Endodermal cell (in vitro differentiated cells): ENCODE measurements at regions not wholly inside any gene's neighbourhood (a gene's known extent, or its start where the extent isn't known, plus 50 kb on each side); places are given as distances from the start of the nearest gene placed in this dataset.

Experiments
- DNase-seq: peaks from one replicate; pipeline ENCODE4 v3.0.0-alpha.2; 2017
- H3K27ac ChIP-seq: 2 replicates; pipeline ENCODE4 v1.5.1; 2013; ENCODE audit warnings: mild to moderate bottlenecking, low read depth, low read length, moderate library complexity
- H3K27me3 ChIP-seq: 2 replicates; pipeline ENCODE4 v1.6.1; 2013; ENCODE audit warnings: mild to moderate bottlenecking, low read length, moderate library complexity; ENCODE audit not compliant: insufficient read depth, control insufficient read depth, poor library complexity, severe bottlenecking
- H3K36me3 ChIP-seq: 2 replicates; pipeline ENCODE4 v1.7.0; 2013; ENCODE audit warnings: mild to moderate bottlenecking, low read length, moderate library complexity; ENCODE audit not compliant: control insufficient read depth, insufficient read depth
- H3K4me1 ChIP-seq: one replicate; pipeline ENCODE4 v1.7.0; 2013; ENCODE audit warnings: low read length; ENCODE audit not compliant: control insufficient read depth, insufficient read depth
- H3K4me3 ChIP-seq: 2 replicates; pipeline ENCODE4 v1.5.1; 2013; ENCODE audit warnings: mild to moderate bottlenecking, low read length, moderate library complexity
- H3K9ac ChIP-seq: 2 replicates; pipeline ENCODE4 v1.6.1; 2013; ENCODE audit warnings: mild to moderate bottlenecking, low read length, moderate library complexity; ENCODE audit not compliant: poor library complexity, severe bottlenecking; ENCODE audit errors: extremely low read depth
- H3K9me3 ChIP-seq: 2 replicates; pipeline ENCODE4 v1.6.1; 2013; ENCODE audit warnings: mild to moderate bottlenecking, low read length, moderate library complexity; ENCODE audit not compliant: control insufficient read depth
- H3K27ac Mint-ChIP-seq: 2 replicates; pipeline ENCODE4 v1.8.0; 2020; ENCODE audit warnings: mixed read lengths
- H3K27me3 Mint-ChIP-seq: 2 replicates; pipeline ENCODE4 v1.8.0; 2021; ENCODE audit warnings: mild to moderate bottlenecking, mixed read lengths; ENCODE audit not compliant: insufficient read depth
- H3K36me3 Mint-ChIP-seq: 2 replicates; pipeline ENCODE4 v1.8.0; 2020; ENCODE audit warnings: low read depth, mixed read lengths
- H3K4me1 Mint-ChIP-seq: 2 replicates; pipeline ENCODE4 v1.8.0; 2020; ENCODE audit warnings: mixed read lengths
- H3K4me3 Mint-ChIP-seq: 2 replicates; pipeline ENCODE4 v1.8.0; 2020; ENCODE audit warnings: mild to moderate bottlenecking, moderate library complexity, mixed read lengths
- H3K9me3 Mint-ChIP-seq: 2 replicates; pipeline ENCODE4 v1.8.0; 2020; ENCODE audit warnings: mild to moderate bottlenecking, mixed read lengths
- WGBS, 2 experiments: methylation state at CpG; one replicate each; pipeline versions ENCODE4 v1.1.5 to v1.1.7; 2013; ENCODE audit warnings: missing lambda C conversion rate in 2 of 2, mixed read lengths in 1 of 2; ENCODE audit not compliant: insufficient coverage in 1 of 2, insufficient read length in 1 of 2; 5-methylcytosine and 5-hydroxymethylcytosine counted together
- TF ChIP-seq, protein P1 (sequence below): fragments of 200-600 bp; sonication (generic); conservative IDR thresholded peaks from 2 replicates; pipeline ENCODE4 v1.5.0; 2021; ENCODE audit warnings: antibody characterized with exemption, mild to moderate bottlenecking

GRCh38 chr5:74082512-74083055 lies 456.6 kb downstream of the ARHGEF28 start:
- Histone ChIP-seq H3K27me3 (no peaks in the 10 kb centered on the region), H3K27ac (no peak overlapping the region), H3K4me1 (peaks cover 19% of the 10 kb centered on the region), H3K4me3 (no peak overlapping the region), H3K36me3 (no peaks in the 10 kb centered on the region), H3K9me3 (no peaks in the 10 kb centered on the region), H3K9ac (no peak overlapping the region)
- Mint-ChIP-seq H3K36me3 (no peaks in the 10 kb centered on the region), H3K4me3 (no peak overlapping the region), H3K27me3 (no peaks in the 10 kb centered on the region), H3K27ac (no peak overlapping the region), H3K4me1 (peaks cover 57% of the 10 kb centered on the region), H3K9me3 (no peaks in the 10 kb centered on the region)
- 94% methylated on average over 2 to 4 of the region's 4 CpGs for WGBS, 2 experiments
- DNase-seq = no peak
- TF ChIP-seq, protein P1, sequence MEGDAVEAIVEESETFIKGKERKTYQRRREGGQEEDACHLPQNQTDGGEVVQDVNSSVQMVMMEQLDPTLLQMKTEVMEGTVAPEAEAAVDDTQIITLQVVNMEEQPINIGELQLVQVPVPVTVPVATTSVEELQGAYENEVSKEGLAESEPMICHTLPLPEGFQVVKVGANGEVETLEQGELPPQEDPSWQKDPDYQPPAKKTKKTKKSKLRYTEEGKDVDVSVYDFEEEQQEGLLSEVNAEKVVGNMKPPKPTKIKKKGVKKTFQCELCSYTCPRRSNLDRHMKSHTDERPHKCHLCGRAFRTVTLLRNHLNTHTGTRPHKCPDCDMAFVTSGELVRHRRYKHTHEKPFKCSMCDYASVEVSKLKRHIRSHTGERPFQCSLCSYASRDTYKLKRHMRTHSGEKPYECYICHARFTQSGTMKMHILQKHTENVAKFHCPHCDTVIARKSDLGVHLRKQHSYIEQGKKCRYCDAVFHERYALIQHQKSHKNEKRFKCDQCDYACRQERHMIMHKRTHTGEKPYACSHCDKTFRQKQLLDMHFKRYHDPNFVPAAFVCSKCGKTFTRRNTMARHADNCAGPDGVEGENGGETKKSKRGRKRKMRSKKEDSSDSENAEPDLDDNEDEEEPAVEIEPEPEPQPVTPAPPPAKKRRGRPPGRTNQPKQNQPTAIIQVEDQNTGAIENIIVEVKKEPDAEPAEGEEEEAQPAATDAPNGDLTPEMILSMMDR = no peak

DNA sequence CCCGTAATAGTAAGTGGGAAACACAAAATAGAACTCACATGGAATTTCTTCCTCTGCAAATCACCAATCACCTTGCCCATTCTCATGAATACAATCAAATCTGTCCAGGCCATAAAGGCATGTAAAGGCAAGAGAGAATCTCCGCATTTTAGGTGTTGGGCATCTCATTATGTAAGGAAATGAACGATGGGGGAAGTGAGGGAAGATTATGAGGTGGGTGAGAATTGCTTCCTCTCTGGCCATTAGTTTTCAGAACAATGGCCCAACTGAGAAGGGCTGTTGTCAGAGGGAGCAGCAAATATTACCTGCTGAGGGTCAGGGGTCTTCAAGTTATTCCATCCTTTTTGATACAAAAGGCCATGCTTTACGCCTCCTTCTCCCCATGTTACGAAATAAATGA lies 455.1 kb downstream of the ARHGEF28 start:
- TF ChIP-seq, protein P1 = no peak
- H3K36me3 Mint-ChIP-seq = no peaks in the 10 kb centered on the region
- H3K4me3 Mint-ChIP-seq = no peak overlapping the region
- no peak for DNase-seq
- Histone ChIP-seq H3K4me1 (peaks cover 23% of the 10 kb centered on the region), H3K9ac (no peak overlapping the region), H3K9me3 (no peaks in the 10 kb centered on the region), H3K27me3 (no peaks in the 10 kb centered on the region), H3K36me3 (no peaks in the 10 kb centered on the region), H3K27ac (no peak overlapping the region), H3K4me3 (peak overlapping the region; percentile 52)
- H3K27ac Mint-ChIP-seq = peak overlapping the region; percentile 23
- no peaks in the 10 kb centered on the region for H3K27me3 Mint-ChIP-seq
- 63% methylated on average over 5 of the region's 5 CpGs; no CpG with 5 or more reads in 1 of the 2 experiments for WGBS, 2 experiments
- no peaks in the 10 kb centered on the region for H3K9me3 Mint-ChIP-seq
- H3K4me1 Mint-ChIP-seq = peaks cover 67% of the 10 kb centered on the region

GRCh38 chr5:74079971-74080556 lies 454.1 kb downstream of the ARHGEF28 start:
- Mint-ChIP-seq H3K36me3 (no peaks in the 10 kb centered on the region), H3K4me1 (peaks cover 67% of the 10 kb centered on the region)
- no peaks in the 10 kb centered on the region for H3K36me3 ChIP-seq

More at GRCh38 chr5:74079971-74080556, 454.1 kb downstream of the ARHGEF28 start:
- Histone ChIP-seq H3K9ac (no peak overlapping the region), H3K4me1 (peaks cover 20% of the 10 kb centered on the region), H3K27me3 (no peaks in the 10 kb centered on the region), H3K27ac (peak overlapping the region; percentile 71), H3K4me3 (no peak overlapping the region), H3K9me3 (no peaks in the 10 kb centered on the region)
- WGBS, 2 experiments = 75 to 91% methylated on average over 5 to 6 of the region's 6 CpGs
- no peak overlapping the region for H3K4me3 Mint-ChIP-seq
- H3K9me3 Mint-ChIP-seq = no peaks in the 10 kb centered on the region
- no peak for DNase-seq
- TF ChIP-seq, protein P1 = no peak
- H3K27ac Mint-ChIP-seq = no peak overlapping the region
- no peaks in the 10 kb centered on the region for H3K27me3 Mint-ChIP-seq
